OCI-LY3 (cell line): ENCODE measurements at regions not wholly inside any gene's neighbourhood (a gene's known extent, or its start where the extent isn't known, plus 50 kb on each side); places are given as distances from the start of the nearest gene placed in this dataset.

ENCODE experiments used
- EZH2phosphoT487 ChIP-seq: fragments of 200-600 bp; shearing (Covaris generic); IDR thresholded peaks from 2 replicates; pipeline ENCODE4 v1.6.1; 2018; ENCODE audit warnings: antibody characterized with exemption, mixed run types, low read depth
- TF ChIP-seq, protein P1 (sequence below): fragments of 200-600, 300-600 bp; sonication (generic); IDR thresholded peaks from 2 replicates; pipeline ENCODE4 v1.5.1; 2014; ENCODE audit warnings: antibody characterized with exemption, low read length, low read depth

DNA sequence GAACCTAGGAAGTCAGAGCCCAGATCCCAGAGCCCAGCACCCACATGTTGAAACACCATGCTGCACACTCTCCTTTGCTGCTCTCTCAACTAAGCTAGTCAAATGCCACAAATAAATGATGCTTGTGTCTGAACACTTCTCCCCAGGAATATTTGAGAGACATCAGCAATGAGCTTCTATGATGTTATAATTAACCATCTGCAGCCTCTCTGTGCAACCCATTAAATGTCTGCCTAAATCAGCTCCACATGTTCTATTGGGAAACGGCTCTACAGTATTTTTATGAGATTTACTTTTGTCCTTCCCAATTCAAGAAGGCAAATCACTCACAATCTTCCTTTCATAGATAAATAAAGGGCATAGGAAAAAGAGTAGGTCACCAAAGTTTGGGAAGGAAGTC is 266.8 kb upstream of the PARD3B start:
- TF ChIP-seq, protein P1, sequence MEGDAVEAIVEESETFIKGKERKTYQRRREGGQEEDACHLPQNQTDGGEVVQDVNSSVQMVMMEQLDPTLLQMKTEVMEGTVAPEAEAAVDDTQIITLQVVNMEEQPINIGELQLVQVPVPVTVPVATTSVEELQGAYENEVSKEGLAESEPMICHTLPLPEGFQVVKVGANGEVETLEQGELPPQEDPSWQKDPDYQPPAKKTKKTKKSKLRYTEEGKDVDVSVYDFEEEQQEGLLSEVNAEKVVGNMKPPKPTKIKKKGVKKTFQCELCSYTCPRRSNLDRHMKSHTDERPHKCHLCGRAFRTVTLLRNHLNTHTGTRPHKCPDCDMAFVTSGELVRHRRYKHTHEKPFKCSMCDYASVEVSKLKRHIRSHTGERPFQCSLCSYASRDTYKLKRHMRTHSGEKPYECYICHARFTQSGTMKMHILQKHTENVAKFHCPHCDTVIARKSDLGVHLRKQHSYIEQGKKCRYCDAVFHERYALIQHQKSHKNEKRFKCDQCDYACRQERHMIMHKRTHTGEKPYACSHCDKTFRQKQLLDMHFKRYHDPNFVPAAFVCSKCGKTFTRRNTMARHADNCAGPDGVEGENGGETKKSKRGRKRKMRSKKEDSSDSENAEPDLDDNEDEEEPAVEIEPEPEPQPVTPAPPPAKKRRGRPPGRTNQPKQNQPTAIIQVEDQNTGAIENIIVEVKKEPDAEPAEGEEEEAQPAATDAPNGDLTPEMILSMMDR: no peak
- no peak for TF ChIP-seq EZH2phosphoT487
